GM21576 (cell line): ENCODE measurements at regions not wholly inside any gene's neighbourhood (a gene's known extent, or its start where the extent isn't known, plus 50 kb on each side); places are given as distances from the start of the nearest gene placed in this dataset.

Source experiments
- ATAC-seq: cut with Tn5 transposase; IDR thresholded peaks from one replicate; pipeline ENCODE4 v1.9.1; 2021; ENCODE audit warnings: mild to moderate bottlenecking, moderate library complexity; ENCODE audit not compliant: unreplicated experiment

GRCh38 chr11:15859411-15859810 is 496.9 kb downstream of the SOX6 start:
- ATAC-seq = no peak

DNA sequence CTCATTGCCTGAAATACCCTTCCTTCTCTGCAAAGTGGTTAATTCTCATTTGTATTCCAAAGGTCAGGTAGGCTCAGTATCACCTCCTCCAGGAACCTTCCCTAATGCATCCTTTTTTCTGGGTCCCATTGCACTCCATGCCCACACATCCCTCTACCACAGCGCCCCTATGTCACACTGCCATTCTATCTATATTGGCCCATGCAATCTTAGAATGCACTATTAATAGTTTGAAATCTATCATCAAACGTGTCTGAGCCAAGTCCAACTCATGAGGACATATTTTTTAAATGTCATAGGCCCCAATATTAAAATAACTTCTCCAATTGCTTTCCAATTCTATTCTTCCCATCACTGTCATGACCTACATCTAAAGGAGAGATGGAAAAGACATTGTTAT is 495.1 kb downstream of the SOX6 start:
- no peak for ATAC-seq

DNA sequence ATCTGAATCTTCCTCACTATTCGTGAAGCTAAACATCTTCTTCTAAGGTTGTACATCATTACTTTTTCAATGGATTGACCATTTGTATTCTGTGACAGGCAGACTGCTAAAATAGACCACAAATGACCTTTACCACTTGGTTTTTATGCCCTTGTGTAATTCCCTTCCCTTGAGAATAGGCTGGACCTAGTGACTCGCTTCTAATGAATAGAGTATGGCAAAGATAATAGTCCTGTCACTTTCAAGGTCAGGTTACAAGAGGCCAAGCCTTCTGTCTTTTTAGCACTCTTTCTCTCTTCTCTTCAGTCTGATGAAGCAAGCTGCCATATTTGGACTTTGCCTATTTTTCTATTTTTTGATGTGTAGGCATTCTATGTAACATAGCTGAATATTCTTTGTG is 492.9 kb downstream of the SOX6 start:
- no peak for ATAC-seq

- no peak for ATAC-seq
Observed at GRCh38 chr11:15864026-15864805, 492.1 kb downstream of the SOX6 start.

DNA sequence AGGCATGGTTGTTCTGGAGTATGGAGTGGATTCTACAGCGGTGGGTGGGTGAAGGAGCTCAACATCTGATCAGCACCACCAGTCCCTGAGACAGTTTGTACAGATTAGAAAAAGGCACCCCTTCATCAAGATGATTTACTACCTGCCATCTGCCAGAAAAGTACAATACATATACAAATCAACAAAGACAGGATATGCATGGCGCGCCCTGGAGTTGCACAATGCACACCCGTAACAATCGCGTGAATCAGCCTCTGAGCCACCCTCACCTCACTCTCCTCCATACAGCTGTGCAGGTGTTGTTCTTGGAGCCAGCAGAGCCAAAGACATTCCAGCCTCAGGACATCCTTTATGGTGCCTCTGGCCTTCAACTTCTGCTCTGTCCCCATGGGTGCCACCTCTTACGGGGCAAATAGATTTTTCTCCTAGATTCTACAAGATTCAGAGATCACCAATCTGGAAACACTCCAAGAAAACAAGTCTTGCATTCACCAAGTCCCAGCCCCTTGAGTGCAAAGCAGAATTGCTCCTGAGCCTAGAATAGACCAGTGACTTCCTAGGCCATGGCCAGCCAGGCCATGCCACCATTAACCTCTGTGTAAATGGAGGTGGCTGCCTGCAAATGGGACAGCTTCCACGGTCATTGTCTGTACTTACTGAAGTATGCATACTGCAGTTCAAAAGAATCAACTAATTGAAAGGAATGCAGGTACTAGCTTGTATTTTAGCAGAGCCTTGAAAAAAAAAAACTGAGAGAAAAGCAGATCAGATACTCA is 490.9 kb downstream of the SOX6 start:
- no peak for ATAC-seq

DNA sequence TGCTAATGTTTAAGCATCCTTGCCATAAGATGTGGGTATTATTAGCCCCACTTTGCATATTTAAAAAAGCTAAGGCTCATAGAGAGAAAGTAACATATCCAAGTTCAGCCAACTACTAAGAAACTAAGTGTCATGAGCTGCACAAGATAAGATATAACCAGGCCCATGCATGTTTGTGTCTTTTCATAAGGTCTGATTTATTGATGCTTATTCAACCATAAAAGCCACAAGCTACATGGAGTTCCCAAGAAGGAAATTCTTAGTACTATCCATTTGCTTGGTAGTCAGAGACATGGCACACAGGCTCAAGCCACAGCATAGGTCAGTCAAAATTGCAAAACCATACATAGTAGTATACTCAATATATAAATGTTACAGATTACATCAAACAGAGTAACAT is 488.5 kb downstream of the SOX6 start:
- no peak for ATAC-seq

DNA sequence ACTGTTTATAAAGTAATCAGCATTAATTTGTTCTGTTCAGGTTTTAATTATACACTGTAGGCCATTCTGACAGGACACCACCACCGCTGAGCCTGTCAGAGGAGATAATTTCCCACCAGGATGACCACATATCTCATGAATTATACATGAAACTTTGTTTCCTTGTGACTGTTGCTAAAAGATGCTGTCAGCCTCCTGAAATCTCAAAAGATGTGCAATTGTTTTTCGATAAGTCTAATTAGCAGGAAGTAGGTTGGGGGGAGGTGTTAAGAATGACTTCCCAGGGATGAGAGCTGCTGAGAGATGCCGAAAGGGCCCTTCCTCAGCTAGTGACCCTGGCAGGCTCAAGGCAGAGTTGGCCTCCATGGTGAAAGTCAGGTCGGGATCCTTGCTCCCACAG is 485.4 kb downstream of the SOX6 start:
- ATAC-seq = no peak

DNA sequence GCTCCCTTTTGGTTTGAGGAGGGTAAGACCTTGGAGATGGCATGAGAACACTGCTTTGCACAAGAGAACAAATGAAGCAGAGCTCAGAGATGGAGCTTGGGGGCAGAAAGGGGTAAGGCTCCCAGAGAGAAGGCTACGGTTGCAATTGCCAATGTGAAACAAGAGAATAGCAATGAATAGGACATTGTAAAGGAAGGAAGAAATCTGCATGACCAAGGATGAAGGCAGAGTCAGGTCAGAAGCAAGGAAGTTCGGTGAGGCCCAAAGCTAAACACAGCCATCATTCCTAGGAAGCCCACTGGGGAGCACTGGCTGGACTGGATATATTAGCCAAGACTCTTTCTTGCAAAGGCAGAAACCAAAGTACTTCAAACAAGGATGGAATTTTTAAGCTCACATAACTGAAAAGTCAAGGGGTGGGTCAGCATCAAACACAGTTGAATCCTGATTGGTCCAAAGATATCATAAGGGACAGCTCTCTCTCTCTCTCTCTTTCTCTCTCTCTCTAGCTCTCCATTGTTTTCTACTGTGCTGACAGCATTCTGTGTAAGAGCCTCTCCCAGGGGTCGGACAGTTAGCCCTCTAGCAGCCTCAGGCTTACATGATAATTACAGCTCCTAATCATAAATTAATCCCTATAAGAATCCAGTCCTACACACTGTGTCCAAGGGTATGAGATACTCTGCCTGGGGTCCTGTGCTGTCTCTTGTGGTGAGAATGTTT is 484.3 kb downstream of the SOX6 start:
- no peak for ATAC-seq

DNA sequence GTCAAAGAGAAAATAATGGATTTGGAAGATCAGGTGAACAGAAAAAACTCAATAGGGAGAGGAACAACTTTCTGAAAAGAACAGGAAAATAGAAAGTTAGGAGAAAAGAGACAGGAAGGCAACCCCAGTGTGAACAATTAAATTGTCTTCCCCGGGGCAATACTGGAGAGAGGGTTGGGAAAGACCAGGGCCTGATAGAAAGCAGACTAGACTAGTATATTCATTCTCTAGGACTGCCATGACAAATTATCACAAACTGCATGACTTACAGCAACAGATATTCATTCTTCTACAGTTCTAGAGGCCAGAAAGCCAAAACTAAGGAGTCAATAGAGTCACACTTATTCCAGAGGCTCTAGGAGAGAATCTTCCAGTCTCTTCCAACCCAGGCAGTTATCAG is 482.8 kb downstream of the SOX6 start:
- no peak for ATAC-seq

- no peak for ATAC-seq
Observed at GRCh38 chr11:15874704-15875103, 481.6 kb downstream of the SOX6 start.

DNA sequence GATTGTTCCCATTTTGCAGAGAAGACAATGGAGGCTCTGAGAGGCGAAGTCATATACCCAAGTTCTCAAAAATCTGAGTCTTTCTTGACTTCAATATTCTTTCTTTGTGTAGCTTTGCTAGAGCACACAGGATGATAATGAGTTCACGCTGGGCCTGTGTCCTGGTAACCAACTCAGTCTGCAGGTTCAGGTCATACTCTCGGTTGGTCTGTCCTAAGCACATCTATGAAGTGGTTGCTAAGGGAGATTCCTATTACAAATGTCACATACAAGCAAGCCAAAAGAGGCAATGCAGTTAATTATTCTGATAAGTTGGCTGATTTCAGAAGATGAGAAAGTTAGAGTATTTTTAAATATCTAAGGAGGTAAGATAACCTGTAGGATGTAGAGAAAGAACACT is 481.0 kb downstream of the SOX6 start:
- ATAC-seq = no peak

GRCh38 chr11:15875943-15876342 is 480.4 kb downstream of the SOX6 start:
- ATAC-seq = no peak

DNA sequence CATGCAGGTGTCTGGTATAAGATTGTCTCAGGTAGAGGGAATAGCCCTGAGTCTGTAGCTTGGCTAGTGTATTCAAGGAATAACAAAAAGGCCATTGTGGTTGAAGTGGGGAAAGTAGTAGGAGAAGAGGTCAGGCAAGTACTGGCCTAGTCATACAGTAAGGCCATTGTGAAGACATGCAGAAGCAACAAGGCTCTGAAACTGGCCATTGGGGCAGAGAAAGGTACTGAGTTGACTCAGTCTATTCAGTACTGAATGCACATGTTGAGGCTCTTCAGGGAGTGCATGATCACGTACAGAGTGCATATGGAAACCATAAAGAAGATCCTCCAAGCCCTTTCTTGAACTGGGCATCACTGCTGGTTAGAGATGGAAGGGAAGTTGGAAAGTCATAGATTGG is 477.6 kb downstream of the SOX6 start:
- ATAC-seq = no peak

GRCh38 chr11:15880291-15880690 is 476.1 kb downstream of the SOX6 start:
- no peak for ATAC-seq

DNA sequence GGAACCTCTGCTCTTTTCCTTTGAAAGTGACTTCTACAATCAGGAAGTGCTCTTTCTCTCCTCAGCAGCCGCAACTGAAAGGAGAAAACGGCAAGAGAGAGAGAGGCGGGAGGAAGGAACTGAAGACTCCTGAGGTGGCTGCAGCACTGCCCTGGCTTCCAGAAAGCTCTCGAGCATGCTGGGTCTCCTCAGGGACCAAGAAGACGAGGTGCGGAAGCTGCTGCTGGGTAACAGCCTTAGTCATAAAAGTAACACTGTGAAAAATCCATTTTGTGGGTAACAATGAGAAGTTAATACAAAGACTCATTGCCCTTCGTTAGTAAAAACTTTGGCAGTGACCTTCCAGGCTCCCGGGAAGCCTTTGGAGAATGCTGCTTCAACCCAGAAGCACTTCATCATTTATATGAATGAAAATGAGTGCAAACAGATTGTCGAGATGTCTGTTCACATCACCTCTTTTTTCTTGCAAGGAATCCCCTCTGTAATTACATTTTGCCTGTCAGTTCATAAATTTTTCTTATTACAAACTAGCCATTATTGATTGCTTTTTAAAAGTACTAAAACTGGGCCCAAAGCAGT is 473.4 kb downstream of the SOX6 start:
- no peak for ATAC-seq

DNA sequence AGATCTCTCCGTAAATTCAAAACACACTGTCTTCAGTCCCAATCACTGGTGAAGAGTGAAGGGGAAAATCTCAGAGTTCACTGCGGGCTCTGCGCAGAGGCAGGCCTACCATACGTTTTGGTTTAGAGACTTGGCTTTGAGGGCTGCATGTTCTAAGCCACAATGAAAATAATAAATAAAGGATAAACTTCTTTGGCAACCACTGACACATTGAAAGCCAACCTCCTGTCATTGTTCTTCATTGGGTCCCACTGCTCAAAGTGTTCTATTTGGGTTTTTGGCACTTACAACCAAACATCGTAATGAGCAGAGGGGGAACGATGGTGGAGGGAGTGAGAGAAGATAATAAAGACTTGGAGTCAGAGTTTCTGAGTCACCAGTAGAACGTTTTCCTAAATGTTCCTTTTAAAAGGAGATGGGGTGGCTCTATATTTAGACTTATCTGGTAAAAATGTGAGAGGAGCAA is 472.9 kb downstream of the SOX6 start:
- ATAC-seq = no peak

DNA sequence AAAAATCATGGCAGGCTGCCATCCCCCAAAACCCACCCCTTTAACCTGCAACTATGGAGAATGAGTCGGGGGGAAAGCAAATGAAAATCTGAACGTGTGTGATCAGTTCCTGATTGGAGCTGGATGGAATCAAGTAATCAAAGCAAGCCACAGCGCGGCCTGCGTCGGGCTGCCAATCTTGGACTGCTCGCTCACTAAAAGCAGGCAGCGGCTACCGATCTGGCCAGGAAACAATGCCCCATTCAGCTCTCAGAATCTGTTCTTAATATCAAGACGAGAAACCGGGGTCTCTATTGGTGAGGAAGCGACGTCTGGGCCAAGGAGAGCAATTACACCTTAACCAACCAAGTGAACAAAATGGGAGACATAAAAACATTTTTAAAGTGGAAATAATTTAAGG is 472.2 kb downstream of the SOX6 start:
- ATAC-seq = no peak

DNA sequence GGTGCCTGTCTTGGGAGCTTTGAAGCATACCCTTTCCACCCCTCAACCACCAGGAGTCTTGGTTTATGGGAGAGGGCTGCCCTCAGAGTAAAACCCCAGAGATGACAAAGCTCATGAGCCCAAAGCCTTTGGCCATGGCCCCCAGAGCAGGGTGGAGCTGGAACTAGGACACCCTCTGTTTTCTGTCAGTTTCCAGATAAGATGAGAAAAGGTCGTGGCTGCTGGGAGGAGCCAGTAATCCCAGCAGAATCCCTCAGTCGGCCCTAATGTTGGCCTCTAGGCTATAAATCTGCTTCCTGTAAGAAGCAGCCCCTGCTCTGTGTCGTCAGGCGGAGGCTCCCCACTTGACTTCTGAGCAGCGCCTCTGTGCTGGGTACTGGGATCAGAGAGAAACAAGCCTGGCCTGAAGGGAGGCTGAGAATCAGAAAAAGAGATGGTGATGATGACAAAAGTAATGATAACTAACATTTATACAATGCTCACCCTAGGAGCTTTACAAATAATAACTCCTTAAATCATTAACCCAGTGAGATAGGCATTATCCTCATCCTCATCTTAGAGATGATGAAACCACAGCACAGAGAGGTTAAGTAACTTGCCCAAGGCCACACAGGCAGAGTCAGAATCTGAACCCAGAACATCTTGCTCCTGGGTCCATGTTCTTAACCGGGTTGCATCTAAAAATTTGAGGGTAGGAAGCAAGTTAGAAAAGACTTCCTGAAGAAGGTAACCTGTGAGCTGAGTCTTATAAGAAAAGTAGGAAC is 471.4 kb downstream of the SOX6 start:
- no peak for ATAC-seq

DNA sequence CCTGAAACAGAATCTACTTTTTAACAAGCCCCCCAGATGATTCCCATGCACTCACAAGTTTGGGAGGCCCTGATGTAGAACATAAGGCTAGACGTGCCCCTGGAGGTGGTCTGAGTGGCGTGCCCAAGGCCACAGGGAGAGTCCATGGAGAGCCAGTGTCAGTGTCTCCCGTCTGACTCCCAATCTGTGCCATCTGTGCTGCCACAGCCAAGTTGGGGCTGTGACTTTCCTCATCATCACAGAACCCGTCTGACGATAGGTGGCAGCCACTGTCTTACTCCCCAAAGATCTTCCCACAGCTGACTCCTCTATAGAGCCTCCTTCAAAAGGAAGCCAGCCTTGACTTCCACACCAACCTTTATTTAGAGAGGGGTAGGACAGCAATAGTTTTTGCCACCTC is 470.5 kb downstream of the SOX6 start:
- no peak for ATAC-seq

DNA sequence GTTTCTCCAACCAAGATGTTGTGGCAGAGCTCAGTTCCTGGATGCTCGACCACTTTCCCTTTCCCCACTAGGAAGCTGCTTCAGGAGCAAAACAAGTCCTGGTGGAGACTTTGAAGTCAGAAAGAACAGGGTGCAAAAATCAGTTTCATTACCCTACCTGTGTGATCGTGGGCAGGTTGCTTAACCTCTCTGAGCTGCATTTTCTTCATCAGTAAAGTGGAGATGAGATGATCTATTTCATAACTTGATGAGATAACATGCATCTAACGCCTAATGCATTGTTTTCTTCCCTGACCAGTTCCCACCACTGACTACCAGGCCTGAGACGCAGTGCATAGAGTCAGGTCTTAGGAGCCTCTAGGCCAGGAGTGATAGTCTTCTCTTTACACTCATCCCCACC is 470.0 kb downstream of the SOX6 start:
- ATAC-seq = no peak

GRCh38 chr11:15886866-15887265 is 469.5 kb downstream of the SOX6 start:
- no peak for ATAC-seq
